ENCODE measurements at regions not wholly inside any gene's neighbourhood (a gene's known extent, or its start where the extent isn't known, plus 50 kb on each side); places are given as distances from the start of the nearest gene placed in this dataset.

DNA sequence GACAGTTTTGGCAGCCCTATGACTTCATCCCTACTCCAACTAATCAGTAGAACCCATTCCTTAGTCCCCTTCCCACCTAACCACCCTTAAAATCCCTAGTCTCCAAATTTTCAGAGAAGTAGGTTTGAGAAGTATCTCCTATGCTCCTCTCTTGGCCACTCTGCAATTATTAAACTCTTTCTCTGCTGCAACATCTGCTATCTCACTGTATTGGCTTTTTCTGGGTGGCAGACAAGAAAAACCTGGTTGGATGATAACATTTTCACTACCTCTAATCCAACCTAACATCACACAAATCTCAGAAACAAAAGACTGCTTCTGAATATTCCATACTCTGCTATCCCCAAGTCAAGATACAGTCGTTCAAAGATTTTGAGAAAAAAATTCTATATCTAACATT is 542.4 kb upstream of the SOX9 start:
- TF ChIP-seq, protein P1, sequence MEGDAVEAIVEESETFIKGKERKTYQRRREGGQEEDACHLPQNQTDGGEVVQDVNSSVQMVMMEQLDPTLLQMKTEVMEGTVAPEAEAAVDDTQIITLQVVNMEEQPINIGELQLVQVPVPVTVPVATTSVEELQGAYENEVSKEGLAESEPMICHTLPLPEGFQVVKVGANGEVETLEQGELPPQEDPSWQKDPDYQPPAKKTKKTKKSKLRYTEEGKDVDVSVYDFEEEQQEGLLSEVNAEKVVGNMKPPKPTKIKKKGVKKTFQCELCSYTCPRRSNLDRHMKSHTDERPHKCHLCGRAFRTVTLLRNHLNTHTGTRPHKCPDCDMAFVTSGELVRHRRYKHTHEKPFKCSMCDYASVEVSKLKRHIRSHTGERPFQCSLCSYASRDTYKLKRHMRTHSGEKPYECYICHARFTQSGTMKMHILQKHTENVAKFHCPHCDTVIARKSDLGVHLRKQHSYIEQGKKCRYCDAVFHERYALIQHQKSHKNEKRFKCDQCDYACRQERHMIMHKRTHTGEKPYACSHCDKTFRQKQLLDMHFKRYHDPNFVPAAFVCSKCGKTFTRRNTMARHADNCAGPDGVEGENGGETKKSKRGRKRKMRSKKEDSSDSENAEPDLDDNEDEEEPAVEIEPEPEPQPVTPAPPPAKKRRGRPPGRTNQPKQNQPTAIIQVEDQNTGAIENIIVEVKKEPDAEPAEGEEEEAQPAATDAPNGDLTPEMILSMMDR (IDR thresholded peaks at IDR 0.05; ENCODE audit: insufficient read depth, low read length) = no peak
- TF ChIP-seq GABPA (IDR thresholded peaks at IDR 0.05; ENCODE audit: low read depth) = no peak
- no peak for TF ChIP-seq POLR2AphosphoS5 (IDR thresholded peaks at IDR 0.05; ENCODE audit: low read depth)

Data from HL-60 (cell line).